ENCODE measurements at regions not wholly inside any gene's neighbourhood (a gene's known extent, or its start where the extent isn't known, plus 50 kb on each side); places are given as distances from the start of the nearest gene placed in this dataset.
A peak's percentile ranks its signal among the peaks of the same experiment; 100 is the strongest.

DNA sequence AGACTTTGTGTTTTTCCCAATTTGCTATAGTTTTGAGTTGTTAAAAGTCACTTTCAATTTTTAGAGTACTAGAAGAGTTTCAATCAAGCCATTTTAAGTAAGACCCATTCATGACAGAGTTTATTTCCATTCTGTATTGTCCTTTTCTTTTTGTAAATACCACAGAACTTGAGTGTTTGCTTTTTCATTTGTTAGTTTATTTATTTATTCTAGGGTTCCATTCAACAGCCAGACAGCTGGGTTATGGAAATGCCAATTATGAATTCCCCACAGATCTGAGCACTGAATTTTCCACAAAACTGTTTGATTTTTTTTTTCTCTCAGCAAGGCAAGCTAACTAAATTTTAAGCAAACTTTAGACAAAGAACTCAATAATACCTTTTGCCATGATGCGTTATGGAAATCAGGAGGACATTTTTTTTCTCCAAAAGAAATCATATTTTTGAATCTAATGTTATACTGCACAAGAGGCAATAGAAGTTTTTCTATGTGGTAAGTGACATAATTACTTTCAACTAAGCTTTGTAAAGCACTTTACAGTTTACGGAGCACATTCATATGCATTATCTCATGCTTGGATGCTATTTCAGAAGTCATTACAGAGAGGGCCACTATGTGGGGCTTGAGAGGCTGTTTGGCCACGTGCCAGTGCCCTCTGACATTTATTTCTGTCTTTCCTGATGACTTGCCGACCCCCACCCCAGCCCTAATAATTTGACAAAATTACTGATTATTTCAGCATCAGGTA is 181.5 kb downstream of the VRK1 start:
- intact Hi-C loops (cut with DNase I): no loop called here
- DNase-seq (ENCODE audit: low spot score) (no peak), ATAC-seq (no peak)

GRCh38 chr14:96979611-96980074 is 182.5 kb downstream of the VRK1 start:
- intact Hi-C loops (cut with DNase I): no loop called here
- ATAC-seq (no peak), DNase-seq (ENCODE audit: low spot score) (no peak)

- no peak for ATAC-seq
- intact Hi-C loops (cut with DNase I): no loop called here
- no peak for DNase-seq (ENCODE audit: low spot score)
These were observed 183.7 kb downstream of the VRK1 start for GRCh38 chr14:96980835-96981234.

- no peak for ATAC-seq
- intact Hi-C loops (cut with DNase I): no loop called here
- no peak for DNase-seq (ENCODE audit: low spot score)
These were observed 189.3 kb downstream of the VRK1 start for GRCh38 chr14:96986256-96987085.

- intact Hi-C loops (cut with DNase I): no loop called here
- DNase-seq (ENCODE audit: low spot score) (no peak), ATAC-seq (no peak)
These were observed 189.9 kb downstream of the VRK1 start for GRCh38 chr14:96987086-96987474.

GRCh38 chr14:96987771-96988170 is 190.6 kb downstream of the VRK1 start:
- ATAC-seq (no peak), DNase-seq (ENCODE audit: low spot score) (no peak)
- intact Hi-C loops (cut with DNase I): no loop called here

DNA sequence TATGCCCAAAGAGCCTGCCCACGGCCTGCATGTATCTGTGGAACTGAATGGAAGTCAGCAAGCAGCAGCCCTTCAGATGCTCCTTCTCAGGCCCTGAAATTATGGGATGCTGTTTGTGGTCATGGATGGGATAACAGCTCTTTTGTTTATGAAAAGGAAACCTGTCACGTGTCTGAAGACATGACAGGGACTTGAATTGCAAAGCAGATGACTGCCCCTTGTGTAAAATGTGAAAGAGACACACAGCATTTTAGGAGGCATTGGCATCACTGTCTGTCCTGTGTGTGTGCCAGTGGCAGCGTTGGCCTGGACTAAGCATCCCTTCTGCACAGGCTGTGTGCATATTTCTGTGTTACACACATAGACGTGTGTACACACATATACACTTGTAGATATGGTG is 192.1 kb downstream of the VRK1 start:
- ATAC-seq (no peak), DNase-seq (ENCODE audit: low spot score) (no peak)
- intact Hi-C loops (cut with DNase I): no loop called here

- ATAC-seq: no peak
- DNase-seq (ENCODE audit: low spot score): no peak
- intact Hi-C loops (cut with DNase I): no loop called here
These were observed 194.0 kb downstream of the VRK1 start for GRCh38 chr14:96991226-96991625.

- ATAC-seq (no peak), DNase-seq (ENCODE audit: low spot score) (no peak)
- intact Hi-C loops (cut with DNase I): no loop called here
These were observed 197.8 kb downstream of the VRK1 start for GRCh38 chr14:96994999-96995398.

DNA sequence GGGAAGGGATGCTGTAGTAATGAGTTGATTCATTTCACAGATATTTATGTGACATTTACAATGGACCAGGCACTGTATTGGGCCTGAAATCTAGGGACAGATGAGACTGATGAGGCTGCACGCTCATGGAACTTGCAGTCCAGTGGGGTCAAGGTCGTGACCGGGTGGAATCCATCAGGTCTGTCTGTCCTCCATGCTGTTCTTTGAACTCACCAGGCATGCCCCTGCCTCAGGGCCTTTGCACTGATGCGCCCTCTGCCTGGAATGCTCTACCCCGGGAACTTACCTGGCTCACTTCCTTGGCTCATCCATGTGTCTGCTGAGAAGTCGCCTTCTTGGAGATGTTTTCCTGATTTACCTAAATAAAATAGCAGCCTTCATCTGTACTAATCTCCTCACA is 200.1 kb downstream of the VRK1 start:
- ATAC-seq: no peak
- intact Hi-C loops (cut with DNase I): no loop called here
- DNase-seq (ENCODE audit: low spot score): no peak

DNA sequence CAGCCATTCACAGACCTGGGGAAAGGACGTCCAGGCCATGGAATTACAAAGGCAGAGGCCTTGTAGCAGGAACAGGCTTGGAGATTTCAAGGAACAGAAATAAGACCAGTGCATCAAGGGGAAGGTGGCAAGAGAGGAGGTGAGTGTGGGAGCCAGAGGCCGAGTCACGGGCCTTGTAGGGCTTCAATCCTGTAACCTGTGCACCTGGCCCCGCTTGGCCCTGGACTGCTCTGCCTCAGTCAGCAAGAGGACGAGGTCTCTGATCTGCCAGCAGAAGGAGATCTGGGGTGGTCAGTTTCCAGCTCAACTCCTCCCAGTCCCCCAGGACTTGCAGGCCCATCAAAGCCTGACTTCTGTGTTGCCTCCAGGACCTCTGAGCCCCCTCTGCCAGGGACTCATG is 200.8 kb downstream of the VRK1 start:
- intact Hi-C loops (cut with DNase I): no loop called here

GRCh38 chr14:96999654-97000155 is 202.5 kb downstream of the VRK1 start:
- ATAC-seq (no peak), DNase-seq (ENCODE audit: low spot score) (no peak)
- intact Hi-C loops (cut with DNase I): no loop called here

More for the DNA sequence above, 200.8 kb downstream of the VRK1 start:
- DNase-seq (ENCODE audit: low spot score) (no peak), ATAC-seq (no peak)

DNA sequence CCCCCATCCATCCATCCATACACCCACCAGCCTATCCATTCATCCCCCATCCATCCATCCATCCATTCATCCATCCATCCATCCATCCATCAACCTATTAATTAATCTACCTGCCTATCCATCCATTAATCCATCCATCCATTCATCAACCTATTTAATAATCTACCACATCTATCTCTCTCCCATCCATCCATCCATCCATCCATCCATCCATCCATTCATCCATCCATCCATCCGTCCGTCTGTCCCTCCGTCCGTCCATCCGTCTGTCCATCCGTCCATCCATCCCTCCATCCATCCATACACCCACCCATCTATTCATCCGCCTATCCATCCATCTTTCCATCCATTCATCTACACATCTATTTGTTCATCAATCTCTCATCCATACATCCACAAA is 205.3 kb downstream of the VRK1 start:
- no peak for ATAC-seq
- intact Hi-C loops (cut with DNase I): no loop called here
- no peak for DNase-seq (ENCODE audit: low spot score)

GRCh38 chr14:97005934-97006333 is 208.8 kb downstream of the VRK1 start:
- no peak for ATAC-seq
- no peak for DNase-seq (ENCODE audit: low spot score)
- intact Hi-C loops (cut with DNase I): no loop called here

GRCh38 chr14:97010491-97011160 is 213.4 kb downstream of the VRK1 start:
- ATAC-seq (no peak), DNase-seq (ENCODE audit: low spot score) (no peak)
- intact Hi-C loops (cut with DNase I): no loop called here

- intact Hi-C loops (cut with DNase I): no loop called here
- no peak for ATAC-seq
- DNase-seq (ENCODE audit: low spot score): no peak
These were observed 216.7 kb downstream of the VRK1 start for GRCh38 chr14:97013878-97014277.

DNA sequence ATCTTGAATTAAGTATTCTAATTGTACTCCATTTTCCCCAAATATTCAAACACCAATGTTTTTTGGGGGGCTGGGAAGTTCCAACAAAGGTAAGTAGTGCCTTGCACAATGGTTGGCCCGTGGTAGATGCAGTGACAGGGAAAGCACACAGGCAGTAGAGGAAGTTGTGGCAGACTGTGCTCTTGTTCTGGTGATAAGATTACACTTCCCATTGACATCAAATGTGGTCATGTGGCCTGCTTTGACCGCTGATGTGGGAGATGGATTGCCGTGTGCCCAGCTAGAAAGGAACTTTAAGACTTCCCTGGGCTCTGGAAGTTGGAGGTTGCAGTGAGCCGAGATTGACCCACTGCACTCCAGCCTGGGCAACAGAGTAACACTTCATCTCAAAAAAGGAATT is 223.8 kb downstream of the VRK1 start:
- ATAC-seq (peak; percentile 62), DNase-seq (ENCODE audit: low spot score) (no peak)
- intact Hi-C loops (cut with DNase I): no loop called here

GRCh38 chr14:97021571-97022168 is 224.5 kb downstream of the VRK1 start:
- intact Hi-C loops (cut with DNase I): no loop called here
- ATAC-seq (no peak), DNase-seq (ENCODE audit: low spot score) (no peak)

GRCh38 chr14:97022741-97023140 is 225.6 kb downstream of the VRK1 start:
- ATAC-seq (no peak), DNase-seq (ENCODE audit: low spot score) (no peak)
- intact Hi-C loops (cut with DNase I): no loop called here
